HG02623 (cell line): ENCODE measurements at regions not wholly inside any gene's neighbourhood (a gene's known extent, or its start where the extent isn't known, plus 50 kb on each side); places are given as distances from the start of the nearest gene placed in this dataset.

Experiments used
- ATAC-seq: cut with Tn5 transposase; IDR thresholded peaks from one replicate; pipeline ENCODE4 v1.9.1; 2021; ENCODE audit warnings: moderate library complexity; ENCODE audit not compliant: unreplicated experiment

GRCh38 chr6:41404182-41404845 lies 68.9 kb downstream of the NCR2 start:
- ATAC-seq: no peak

GRCh38 chr6:41405941-41406727 lies 70.7 kb downstream of the NCR2 start:
- no peak for ATAC-seq

- ATAC-seq: no peak
Observed at GRCh38 chr6:41406728-41407489, 71.5 kb downstream of the NCR2 start.

- no peak for ATAC-seq
Observed at GRCh38 chr6:41408576-41408975, 73.2 kb downstream of the NCR2 start.

- no peak for ATAC-seq
Observed at GRCh38 chr6:41408982-41409381, 73.6 kb downstream of the NCR2 start.

- ATAC-seq: no peak
Observed at GRCh38 chr6:41409489-41409888, 74.1 kb downstream of the NCR2 start.

GRCh38 chr6:41411961-41412360 lies 76.6 kb downstream of the NCR2 start:
- ATAC-seq: no peak

- no peak for ATAC-seq
Observed at GRCh38 chr6:41413250-41413649, 77.8 kb downstream of the NCR2 start.

GRCh38 chr6:41416501-41416837 lies 81.1 kb downstream of the NCR2 start:
- no peak for ATAC-seq

GRCh38 chr6:41418741-41419140 lies 83.3 kb downstream of the NCR2 start:
- no peak for ATAC-seq

- no peak for ATAC-seq
Observed at GRCh38 chr6:41419385-41419784, 84.0 kb downstream of the NCR2 start.

GRCh38 chr6:41420186-41420585 lies 84.8 kb downstream of the NCR2 start:
- ATAC-seq: no peak

- ATAC-seq: no peak
Observed at GRCh38 chr6:41422161-41422560, 86.8 kb downstream of the NCR2 start.

GRCh38 chr6:41423002-41423401 lies 87.6 kb downstream of the NCR2 start:
- no peak for ATAC-seq

- no peak for ATAC-seq
Observed at GRCh38 chr6:41424370-41425058, 89.1 kb downstream of the NCR2 start.

- ATAC-seq: no peak
Observed at GRCh38 chr6:41425511-41425910, 90.1 kb downstream of the NCR2 start.

- ATAC-seq: no peak
Observed at GRCh38 chr6:41426438-41426851, 91.0 kb downstream of the NCR2 start.

- ATAC-seq: no peak
Observed at GRCh38 chr6:41426888-41427641, 91.7 kb downstream of the NCR2 start.

- no peak for ATAC-seq
Observed at GRCh38 chr6:41427642-41428335, 92.4 kb downstream of the NCR2 start.
